HG03025 (cell line): ENCODE measurements at regions not wholly inside any gene's neighbourhood (a gene's known extent, or its start where the extent isn't known, plus 50 kb on each side); places are given as distances from the start of the nearest gene placed in this dataset.
"Not testable (repeated sequence)": the region's sequence is repeated elsewhere in the genome, so short reads cannot be mapped to it uniquely, and the experiment has no call there.

Source experiments
- ATAC-seq: cut with Tn5 transposase; IDR thresholded peaks from one replicate; pipeline ENCODE4 v1.9.1; 2021; ENCODE audit warnings: mild to moderate bottlenecking, moderate library complexity; ENCODE audit not compliant: unreplicated experiment, low FRiP score

DNA sequence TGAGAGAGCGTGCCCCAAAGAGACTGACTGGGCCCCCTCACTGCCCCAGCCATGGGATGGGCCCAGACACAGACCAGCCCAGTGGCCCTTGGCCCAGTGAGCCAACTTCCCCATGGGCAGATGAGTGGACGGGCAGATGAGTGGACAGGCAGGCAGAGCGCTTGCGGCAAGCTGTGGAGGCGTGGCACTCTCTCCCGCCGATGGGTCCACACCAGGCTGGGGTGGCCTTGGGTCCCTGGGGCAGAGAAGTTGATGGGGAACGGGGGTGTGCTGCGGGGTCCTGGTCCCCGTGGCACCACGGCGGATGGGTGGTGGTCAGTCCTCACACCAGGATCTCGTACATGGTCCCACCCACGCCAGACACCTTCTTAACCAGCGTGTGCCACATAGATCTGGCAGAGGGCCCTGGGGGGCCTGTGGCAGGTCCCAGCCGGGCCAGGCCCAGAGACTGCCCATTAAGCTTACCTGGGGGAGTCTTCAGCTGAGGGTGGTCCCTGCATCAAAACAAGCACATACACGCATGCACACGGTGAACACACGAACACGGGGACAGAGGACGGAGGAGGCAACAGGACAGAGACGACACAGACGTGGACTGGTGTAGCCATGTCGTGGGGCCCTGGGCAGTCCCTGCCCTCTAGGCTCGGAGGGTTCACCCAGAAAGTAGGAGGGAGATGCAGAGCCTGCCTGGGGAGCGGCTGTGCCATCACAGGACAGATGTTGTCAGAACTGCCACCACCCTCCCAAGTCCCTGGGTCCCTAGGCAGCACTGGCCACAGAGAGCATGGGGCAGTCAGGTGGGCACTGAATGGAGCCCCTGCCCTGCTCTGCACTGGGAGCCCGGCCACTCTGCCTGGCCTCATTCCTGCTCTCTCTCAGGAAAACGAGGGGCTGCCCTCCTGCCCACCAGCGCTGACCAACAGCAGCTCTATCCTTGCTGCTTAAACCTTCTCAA is 182.2 kb downstream of the IGLL1 start:
- no peak for ATAC-seq

DNA sequence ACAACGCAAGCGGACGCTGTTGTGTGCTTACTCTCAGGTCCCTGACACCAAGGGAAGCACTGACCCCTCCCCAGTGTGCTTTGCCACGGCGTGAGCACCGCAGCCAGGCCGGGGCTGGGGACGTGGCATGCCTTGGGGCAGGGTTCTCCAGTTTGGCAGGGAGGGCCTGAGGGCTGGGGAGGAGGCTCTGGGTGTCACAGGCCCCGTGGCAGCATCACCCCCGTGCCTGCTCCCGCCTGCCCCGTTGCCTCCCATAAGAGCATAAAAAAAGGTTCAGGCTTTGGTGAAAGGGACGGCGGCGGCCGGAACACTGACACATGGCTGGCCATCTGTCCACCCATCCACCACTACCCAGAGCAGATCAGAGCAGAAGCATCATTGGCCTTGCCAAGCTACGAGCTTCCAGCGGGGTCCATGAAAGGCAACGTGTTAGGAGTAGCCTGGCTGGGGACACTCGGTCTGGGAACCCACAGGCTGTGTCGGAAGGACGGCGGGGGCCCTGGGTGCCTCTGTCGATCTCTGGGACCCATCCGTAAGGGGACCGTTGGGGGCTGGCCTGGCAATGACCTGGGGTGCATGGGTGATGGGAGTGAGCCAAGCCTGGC is 183.0 kb downstream of the IGLL1 start:
- ATAC-seq = no peak

DNA sequence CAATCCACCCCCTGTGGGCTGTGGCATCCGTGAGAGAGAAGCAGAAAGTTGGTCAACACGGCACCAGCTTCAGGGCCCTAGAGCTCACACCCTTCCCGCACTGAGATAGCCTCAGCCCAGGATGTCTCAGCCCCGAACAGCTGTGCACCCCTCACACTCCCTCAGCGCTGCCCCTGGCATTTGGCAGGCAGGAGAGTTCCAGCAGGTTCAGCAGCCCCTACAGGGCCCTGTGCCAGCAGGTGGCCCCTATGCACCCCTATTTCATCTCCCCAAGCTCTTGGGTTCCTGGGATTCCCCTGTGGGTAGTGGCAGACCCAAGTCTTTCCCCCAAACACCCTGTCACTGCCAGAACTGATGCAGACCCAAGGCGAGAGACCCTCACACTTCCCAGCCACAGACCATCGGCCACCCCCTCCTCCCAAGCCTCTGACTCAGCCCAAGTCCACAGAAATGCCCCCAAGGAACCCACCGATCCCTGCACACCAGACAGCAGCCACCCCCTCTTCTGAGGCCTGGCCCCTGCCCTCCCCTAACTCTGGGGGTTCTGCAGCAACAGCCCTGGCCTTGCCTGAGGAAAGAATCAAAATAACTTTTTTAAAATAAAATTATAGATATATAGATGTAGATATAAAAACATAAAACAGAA is 183.6 kb downstream of the IGLL1 start:
- ATAC-seq = no peak

DNA sequence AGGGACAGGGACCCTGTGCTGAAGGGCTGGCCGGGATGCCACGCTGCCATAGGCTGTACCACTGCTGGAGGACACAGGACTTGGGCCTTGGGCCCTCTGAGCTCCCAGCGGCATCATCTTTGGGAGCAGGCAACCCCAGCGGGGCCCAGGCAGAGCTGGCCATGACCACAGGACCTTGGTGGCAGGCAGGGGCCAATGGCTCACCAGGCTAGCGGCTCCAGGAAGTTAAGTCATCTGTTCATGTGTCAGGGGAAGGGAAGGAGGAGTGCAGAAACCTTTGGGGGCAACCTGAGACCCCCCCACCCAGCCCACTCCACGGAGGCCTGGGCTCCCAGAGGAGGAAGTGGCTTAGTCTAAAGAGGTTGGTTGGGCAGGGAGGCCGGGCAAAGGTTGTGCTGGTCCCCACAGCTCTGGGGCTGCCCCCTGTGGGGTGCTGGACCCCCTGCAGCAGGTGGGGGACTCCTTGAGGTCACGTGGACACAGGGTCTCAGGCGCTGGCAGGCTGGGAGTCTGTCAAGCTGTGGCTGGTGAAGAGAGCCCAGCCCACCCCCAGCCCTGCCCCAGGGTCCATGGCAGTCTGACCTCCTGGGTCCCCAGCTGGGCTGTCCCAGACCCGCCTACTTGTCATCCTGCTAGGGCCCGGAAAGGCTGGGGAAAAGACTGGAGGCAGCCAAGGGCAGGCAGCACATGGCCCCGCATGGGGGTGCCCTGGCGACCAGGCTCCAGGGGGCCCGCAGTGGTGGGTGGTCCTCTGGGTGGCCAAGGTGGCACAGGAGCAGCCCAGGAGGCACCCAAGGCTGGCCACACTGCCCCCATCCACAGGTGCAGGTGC is 184.3 kb downstream of the IGLL1 start:
- no peak for ATAC-seq

DNA sequence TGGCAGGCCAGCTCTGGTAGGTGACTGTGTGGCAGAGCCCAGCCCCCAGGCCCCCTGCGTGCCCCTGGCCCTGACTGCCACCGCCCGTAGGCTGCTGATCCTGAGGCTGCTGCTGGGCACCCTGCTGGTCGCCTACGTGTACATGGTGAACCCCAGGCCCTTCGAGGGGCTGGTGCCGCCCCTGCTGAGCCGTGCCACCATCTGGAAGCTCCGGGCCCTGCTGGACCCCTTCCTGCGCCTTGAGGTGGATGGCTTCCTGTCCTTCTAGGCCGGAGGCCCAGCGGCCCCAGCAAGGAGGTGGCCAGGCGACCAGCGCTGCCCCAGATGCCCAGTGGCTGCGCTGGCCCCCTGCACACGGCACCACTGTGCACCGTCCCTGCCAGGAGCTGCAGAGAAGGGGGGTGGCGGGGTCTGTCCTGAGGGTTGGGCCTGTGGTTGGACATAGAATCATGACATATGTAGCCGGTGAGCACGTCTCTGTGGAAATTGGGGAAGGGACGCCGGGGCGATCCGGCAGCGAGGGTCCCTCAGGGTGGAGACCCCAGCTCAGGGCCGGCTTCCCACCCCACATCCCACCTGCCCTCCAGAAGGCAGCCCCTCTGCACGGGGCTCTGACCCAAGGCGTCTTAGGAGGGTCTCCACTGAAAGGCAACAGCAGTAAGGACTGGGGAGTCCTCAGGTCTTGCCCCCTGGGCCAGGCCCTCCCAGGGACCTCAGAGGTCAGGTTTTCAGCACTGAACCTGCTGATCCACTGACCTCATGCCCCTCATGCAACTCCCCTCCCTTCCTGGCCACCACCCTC is 185.4 kb downstream of the IGLL1 start:
- no peak for ATAC-seq

DNA sequence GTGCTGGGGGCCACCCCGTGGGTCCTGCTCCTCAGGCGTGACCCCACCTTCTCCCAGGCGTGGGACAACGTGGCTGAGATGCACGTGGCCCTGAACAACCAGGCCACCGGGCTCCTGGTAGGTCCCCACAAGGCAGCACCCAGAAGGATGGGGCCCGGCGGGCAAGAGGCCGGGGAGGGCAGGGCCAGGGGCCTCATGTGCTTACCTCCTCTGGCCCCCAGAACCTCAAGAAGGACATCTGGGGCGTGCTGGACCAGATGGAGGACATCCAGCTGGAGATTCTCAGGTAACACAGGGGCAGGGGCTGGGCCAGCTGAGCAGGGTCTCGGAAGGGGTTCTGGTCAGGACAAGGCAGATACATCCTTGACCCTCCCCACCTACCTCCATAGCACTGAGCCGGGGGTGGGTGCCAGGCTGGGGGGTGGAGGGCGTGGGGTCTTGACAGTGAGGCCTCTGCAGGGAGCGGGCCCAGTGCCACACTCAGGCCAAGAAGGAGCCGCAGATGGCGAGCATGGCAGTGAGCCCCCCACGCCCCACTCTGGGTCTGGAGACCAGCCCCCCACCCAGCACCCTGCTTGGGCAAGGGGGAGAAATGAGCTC is 186.3 kb downstream of the IGLL1 start:
- ATAC-seq = no peak

DNA sequence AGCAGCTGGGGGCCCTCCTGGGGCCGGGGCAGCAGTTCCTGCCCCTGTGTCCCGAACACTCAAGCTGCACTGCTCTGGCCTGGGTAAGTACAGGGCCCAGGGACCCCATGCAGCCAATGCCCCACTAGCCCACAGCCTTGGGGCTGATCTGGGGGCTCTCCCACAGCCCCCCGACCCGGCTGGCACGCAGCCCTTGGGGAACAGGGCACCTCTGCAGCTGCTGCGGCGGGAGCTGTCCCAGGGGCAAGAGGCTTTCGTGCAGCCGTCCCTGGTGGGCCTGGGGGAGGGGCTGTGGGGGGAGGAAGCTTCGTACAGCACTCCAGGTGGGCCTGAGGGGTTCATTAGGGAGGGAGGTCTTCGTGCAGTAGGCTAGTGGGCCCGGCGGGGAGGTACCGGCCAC is 186.9 kb downstream of the IGLL1 start:
- not testable (repeated sequence) for ATAC-seq

DNA sequence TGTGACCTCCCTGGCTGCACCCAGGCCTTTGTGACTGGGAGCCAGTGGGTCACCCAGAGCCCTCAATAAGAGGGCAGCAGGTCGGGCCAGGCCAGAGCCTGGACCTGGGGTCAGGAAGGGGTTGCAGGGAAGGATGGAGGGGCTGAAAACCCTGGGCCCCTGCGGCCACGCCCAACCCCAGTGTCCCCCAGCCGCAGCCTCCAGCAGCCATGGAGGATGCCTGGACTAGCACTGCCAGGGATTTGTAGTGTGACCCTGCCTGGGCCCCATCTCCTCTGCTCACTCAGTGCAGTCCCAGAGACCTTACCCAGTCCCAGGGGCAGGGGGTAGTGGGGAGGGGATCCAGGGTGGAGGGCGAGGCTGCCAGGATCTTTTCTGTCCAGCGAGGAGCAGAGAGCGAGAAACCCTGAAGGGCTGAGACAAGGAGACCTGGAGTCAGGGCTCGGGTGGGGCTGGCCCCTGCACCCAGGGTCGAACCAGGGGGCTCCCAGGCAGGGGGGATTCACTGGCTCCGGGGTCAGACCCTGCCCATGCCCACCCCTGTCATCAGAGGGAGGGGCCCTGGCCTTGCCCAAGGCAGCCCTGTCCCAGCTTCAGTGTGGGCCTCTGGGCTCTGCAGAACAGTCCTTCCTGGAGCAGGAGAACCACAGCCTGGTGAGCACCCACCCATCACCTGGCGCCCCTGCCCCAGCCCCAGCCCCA is 187.5 kb downstream of the IGLL1 start:
- ATAC-seq = no peak

DNA sequence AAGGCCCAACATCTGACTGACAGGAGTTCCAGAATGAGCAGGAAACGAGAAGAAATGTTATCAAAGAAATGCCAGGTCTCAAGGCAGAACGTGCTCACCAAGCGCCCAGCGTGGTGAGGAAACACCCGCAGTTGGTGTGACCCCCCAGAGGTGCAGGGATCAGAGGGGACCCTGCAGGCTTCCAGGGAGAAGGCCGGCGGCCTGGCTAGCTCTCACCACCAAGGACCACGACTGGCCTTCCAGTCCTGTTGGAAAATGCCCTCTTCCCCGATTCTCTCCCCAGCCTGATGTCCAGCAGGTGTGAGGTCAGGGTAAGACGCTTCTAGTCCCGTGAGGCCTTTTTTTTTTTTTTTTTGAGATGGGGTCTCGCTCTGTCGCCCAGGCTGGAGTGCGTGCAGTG is 189.1 kb downstream of the IGLL1 start:
- ATAC-seq = no peak

DNA sequence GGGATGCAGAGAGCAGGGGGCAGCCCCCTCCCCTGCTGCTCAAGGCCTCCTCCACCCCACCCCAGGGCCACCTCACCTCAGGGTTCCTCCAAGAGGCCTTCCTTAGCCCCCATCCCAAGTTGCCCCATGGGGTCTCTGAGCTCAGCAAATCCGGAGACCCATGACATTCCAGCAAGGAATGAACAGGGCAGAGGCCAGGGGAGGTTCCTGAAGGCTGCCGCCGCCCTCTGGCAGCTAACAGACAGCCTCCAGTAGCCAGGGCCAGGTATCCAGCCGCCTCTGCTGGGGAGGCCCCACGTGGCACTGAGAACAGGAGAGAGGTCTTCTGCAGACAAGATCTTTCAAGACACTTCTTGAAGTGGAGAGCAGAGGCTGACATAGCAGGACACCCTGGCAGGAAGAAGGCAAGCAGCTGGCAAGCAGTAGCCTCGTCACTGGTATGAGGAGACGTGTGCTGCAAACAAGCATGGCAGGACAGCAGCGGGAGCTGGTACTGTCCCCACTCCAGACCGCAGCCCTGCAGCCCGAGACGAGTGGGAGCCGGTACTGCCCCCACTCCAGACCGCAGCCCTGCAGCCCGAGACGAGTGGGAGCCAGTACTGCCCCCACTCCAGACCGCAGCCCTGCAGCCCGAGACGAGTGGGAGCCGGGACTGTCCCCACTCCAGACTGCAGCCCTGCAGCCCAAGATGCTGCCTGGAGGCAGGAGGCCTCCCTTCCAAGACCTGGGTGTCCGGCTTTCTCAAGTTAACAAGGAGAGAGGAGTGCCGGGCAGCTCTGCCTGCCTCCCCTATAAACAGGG is 190.6 kb downstream of the IGLL1 start:
- ATAC-seq = no peak

DNA sequence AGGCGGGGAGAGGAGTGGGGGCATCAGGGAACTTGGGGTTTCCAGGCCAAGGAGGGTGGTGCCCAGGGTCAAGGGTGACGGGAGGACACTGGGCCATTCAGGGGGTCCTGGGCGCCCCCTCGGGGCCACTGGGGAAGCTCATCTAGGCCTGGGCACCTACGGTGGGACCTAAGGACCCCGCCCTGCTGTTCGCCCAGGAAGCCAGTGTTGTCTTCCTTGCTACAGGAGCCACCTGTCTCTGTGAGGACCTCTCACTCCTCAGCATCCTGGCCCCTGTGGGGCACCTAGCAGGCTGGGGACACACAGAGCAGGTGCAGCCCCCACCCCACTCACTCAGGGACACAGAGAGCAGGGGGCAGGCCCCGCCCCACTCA is 191.6 kb downstream of the IGLL1 start:
- no peak for ATAC-seq

DNA sequence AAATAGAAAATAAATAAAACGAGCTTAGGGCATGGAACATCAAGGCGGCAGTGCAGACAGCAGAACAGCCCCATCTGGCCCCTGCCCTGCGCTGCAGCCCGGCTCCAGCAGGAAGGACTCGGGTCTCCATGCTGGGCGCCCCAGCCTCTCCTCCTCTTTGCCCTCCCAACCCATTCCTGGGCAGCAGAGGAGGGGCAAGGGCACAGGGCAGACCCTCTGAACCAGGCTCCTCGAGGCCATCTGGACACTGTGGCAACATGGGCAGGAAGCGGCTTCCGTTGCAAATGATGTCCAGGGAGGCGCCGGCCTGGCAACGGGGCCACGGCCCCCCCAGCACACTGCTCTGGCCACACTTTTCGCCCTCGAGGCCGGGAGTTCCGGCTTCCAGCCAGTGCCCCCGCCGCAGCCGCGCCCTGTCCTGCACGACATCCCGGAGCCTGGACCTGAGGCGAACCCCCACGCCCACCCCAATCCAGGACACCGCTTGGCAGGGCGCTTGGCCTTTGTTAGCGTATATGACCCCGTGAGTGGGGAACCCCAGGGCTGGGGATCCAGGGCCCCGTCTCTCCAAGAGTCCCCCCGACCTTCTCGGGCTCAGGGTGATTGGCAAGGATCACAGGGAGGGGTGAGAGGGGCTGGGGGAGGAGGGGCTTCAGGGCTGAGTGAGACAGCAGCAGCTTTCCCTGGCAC is 192.1 kb downstream of the IGLL1 start:
- no peak for ATAC-seq

DNA sequence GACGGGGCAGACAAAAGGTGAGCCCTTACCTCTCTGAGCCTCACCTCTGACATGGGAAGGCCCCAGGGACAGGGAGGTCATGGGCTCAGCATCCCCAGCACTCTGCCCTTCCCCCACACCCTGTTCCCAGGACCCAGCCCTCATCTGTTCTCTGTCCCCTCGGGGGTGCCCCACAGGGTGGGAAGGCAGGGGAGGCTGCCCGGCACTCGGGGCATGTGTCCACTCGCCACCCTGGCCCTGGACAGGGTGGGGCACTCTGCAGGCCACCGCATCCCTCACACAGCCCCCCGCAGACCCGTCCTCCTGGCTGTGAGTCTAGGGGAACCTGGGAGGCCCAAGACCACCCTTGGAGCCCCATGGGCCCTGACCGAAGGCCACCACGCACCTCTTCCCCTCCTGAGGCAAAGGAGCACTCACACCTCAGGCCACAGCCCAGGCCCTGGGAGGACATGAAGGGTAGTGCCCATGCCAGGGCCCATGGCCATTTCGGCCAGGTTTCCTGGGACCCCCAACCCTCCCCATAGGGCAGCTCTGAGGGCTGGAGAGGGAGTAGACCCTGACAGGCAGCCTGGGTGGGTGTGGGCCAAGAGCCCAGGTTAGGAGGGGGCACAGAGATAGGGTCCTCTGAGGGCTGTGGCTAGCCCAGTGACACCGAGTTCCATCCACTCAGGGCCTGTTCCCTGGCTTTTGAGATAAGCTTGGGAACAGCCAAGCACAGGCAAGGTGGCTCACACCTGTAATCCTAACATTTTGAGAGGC is 193.1 kb downstream of the IGLL1 start:
- ATAC-seq = no peak

DNA sequence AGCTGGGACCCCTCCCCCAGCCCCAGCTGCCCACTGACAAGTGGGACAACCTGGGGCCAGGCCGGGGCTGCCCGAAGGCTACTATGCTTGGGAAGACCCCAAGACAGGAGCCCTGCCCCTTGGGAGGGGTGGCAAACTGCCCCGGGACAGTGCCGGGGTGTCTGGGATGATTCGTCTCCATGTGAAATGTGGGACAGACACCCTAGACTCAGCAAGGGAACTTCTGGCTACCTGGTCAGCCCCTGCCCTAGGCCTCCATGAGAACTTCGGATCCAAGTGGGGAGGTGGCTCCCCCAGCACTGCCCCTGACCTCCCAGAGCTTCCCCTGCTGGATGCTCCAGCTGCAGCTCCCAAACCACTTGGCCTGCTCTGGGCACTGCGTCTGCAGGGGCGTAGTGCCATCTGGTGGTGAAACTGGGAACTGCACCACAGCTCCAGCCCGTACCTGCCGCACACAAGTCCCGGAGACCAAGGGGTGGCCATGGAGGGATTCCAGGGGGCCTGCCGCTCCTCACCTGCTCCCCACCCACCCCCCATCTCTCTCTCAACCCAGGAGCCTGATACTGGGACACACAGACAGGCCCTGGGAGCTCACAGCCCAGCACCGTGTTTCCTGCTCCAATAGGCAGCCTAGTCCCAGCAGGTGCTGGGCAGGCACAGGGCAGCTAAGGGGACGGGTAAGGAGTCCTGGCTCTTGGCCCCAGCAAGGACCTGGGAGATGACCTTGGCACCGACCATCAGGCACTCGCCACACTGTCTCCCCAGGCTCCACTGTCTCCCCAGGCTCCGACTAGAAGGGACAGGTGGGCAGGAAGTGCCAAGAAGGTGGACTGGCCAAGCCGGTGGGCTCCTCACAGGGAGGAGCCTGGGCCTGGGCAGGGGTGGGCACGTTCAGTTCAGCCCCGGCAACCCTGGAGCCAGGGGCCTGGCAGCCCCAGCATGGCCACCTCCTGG is 194.1 kb downstream of the IGLL1 start:
- peak; percentile 50 for ATAC-seq

DNA sequence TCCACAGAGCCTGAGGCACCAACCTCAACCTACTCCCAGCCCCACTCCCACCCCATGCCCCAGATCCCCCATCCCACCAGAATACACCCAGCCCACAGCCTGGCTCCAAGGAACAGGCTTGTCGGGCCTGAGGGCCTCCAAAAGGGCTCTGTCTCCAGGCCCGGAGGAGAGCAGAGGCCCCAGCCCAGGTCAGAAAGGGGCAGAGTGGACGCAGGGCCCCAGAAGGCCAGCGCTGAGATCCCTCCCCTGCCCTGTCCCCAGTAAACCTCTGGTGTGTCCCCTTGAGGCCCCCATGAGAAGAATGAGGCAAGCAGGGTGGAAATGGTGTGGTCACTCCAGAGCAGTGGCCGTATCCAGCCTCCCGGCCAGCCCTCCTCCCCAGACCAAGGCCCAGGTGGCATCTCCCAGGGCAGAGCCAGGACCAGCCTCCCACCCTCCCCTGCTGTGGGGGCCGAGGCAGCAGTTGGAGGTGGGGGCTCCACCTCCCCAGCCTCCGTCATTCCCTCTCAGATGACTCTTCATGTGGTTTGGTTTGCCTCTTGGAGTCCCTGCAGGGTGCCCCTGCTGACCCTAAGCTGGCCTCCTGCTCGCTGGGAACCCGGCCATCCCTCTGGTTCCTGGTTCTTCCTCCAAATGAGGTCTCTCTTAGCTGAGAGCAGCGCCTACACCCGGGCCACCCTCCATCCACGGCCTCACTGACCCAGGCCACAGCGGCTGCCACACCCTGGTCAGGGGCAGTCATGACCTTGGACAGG is 195.0 kb downstream of the IGLL1 start:
- ATAC-seq = no peak
